ENCODE measurements at regions not wholly inside any gene's neighbourhood (a gene's known extent, or its start where the extent isn't known, plus 50 kb on each side); places are given as distances from the start of the nearest gene placed in this dataset.

DNA sequence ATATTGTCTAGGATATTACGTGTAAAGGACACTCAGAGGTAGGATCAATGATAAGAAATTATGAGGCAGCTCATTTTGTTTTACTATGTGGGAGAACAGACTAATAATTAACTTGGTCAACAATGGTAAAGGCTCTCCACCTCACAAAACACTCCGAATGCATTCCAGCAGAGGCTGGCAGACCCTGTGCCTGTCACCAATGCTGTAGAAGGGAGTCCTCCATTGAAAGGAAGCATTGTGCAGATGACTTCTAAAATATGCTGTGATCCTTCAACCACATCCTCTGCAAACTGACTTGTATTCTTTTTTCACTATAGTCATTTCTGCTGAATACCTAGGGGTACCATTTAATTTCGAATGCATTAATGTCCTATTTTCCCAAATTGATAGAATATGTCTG, 119.6 kb upstream of the EEA1 start:
- WGBS, 5 donors = 85 to 92% (median 91%) methylated on average over 3 of the region's 3 CpGs
- Histone ChIP-seq H3K27ac (no peak overlapping the region), H3K27me3 (replicated peaks in 1 of 7) (no peaks in the 10 kb centered on the region), H3K36me3 (no peaks in the 10 kb centered on the region), H3K4me1 (no peaks in the 10 kb centered on the region), H3K9me3 (no peaks in the 10 kb centered on the region), H3K4me3 (no peak overlapping the region)
- intact Hi-C loops (cut with DNase I; ENCODE audit: low total_unique reads) = no loop called here
- no peak for DNase-seq
- no peak for TF ChIP-seq POLR2A (IDR thresholded peaks at IDR 0.05)
- TF ChIP-seq, protein P1, sequence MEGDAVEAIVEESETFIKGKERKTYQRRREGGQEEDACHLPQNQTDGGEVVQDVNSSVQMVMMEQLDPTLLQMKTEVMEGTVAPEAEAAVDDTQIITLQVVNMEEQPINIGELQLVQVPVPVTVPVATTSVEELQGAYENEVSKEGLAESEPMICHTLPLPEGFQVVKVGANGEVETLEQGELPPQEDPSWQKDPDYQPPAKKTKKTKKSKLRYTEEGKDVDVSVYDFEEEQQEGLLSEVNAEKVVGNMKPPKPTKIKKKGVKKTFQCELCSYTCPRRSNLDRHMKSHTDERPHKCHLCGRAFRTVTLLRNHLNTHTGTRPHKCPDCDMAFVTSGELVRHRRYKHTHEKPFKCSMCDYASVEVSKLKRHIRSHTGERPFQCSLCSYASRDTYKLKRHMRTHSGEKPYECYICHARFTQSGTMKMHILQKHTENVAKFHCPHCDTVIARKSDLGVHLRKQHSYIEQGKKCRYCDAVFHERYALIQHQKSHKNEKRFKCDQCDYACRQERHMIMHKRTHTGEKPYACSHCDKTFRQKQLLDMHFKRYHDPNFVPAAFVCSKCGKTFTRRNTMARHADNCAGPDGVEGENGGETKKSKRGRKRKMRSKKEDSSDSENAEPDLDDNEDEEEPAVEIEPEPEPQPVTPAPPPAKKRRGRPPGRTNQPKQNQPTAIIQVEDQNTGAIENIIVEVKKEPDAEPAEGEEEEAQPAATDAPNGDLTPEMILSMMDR (IDR thresholded peaks at IDR 0.05 in 8 of 11, conservative IDR thresholded peaks at IDR 0.05 in 3 of 11) = no peak
- TF ChIP-seq POLR2AphosphoS5 (IDR thresholded peaks at IDR 0.05) = no peak

- Histone ChIP-seq H3K4me3 (no peak overlapping the region), H3K36me3 (no peaks in the 10 kb centered on the region), H3K27me3 (replicated peaks in 1 of 7) (no peaks in the 10 kb centered on the region), H3K9me3 (no peaks in the 10 kb centered on the region), H3K27ac (no peak overlapping the region), H3K4me1 (no peaks in the 10 kb centered on the region)
- no peak for TF ChIP-seq POLR2A (IDR thresholded peaks at IDR 0.05)
- TF ChIP-seq, protein P1 (IDR thresholded peaks at IDR 0.05 in 8 of 11, conservative IDR thresholded peaks at IDR 0.05 in 3 of 11) = no peak
- TF ChIP-seq POLR2AphosphoS5 (IDR thresholded peaks at IDR 0.05) = no peak
- intact Hi-C loops (cut with DNase I; ENCODE audit: low total_unique reads) = no loop called here
- DNase-seq = no peak
- 66 to 81% (median 76%) methylated on average over 3 of the region's 3 CpGs for whole genome bisulfite sequencing, 5 donors
Measured at GRCh38 chr12:93050026-93050747, 121.1 kb upstream of the EEA1 start.

GRCh38 chr12:93050748-93051081, 121.6 kb upstream of the EEA1 start:
- H3K27ac ChIP-seq = no peak overlapping the region
- intact Hi-C loops (cut with DNase I; ENCODE audit: low total_unique reads) = no loop called here
- H3K4me1 ChIP-seq = no peaks in the 10 kb centered on the region
- TF ChIP-seq POLR2A (IDR thresholded peaks at IDR 0.05) = no peak
- no peak for TF ChIP-seq POLR2AphosphoS5 (IDR thresholded peaks at IDR 0.05)
- TF ChIP-seq, protein P1 (IDR thresholded peaks at IDR 0.05 in 8 of 11, conservative IDR thresholded peaks at IDR 0.05 in 3 of 11) = no peak
- H3K36me3 ChIP-seq = no peaks in the 10 kb centered on the region
- H3K4me3 ChIP-seq = no peak overlapping the region
- no peaks in the 10 kb centered on the region for H3K27me3 ChIP-seq (replicated peaks in 1 of 7)
- 87 to 95% (median 92%) methylated on average over 2 of the region's 2 CpGs for WGBS, 5 donors
- no peaks in the 10 kb centered on the region for H3K9me3 ChIP-seq
- no peak for DNase-seq

- Histone ChIP-seq H3K4me3 (no peak overlapping the region), H3K27ac (no peak overlapping the region), H3K9me3 (no peaks in the 10 kb centered on the region), H3K27me3 (replicated peaks in 1 of 7) (no peaks in the 10 kb centered on the region), H3K36me3 (no peaks in the 10 kb centered on the region), H3K4me1 (no peaks in the 10 kb centered on the region)
- intact Hi-C loops (cut with DNase I; ENCODE audit: low total_unique reads) = no loop called here
- TF ChIP-seq POLR2A (IDR thresholded peaks at IDR 0.05) (no peak), POLR2AphosphoS5 (IDR thresholded peaks at IDR 0.05) (no peak)
- TF ChIP-seq, protein P1 (IDR thresholded peaks at IDR 0.05 in 8 of 11, conservative IDR thresholded peaks at IDR 0.05 in 3 of 11) = no peak
- DNase-seq = no peak
Measured at GRCh38 chr12:93054021-93054420, 124.9 kb upstream of the EEA1 start.

Data from spleen (tissue), 11 donors.